ENCODE measurements at regions not wholly inside any gene's neighbourhood (a gene's known extent, or its start where the extent isn't known, plus 50 kb on each side); places are given as distances from the start of the nearest gene placed in this dataset.

- Histone ChIP-seq H3K9ac (ENCODE audit: control insufficient read depth, extremely low read depth, insufficient read depth, low read length) (no peak overlapping the region), H3K79me2 (ENCODE audit: control insufficient read depth, insufficient read depth, low read length) (no peaks in the 10 kb centered on the region), H3K4me1 (ENCODE audit: control insufficient read depth, extremely low read depth, insufficient read depth, low read length) (peaks cover 4% of the 10 kb centered on the region), H3K27me3 (ENCODE audit: control insufficient read depth, extremely low read depth, insufficient read depth, low read length) (no peaks in the 10 kb centered on the region), H3K4me2 (ENCODE audit: control insufficient read depth, extremely low read depth, insufficient read depth, low read depth, low read length) (no peak overlapping the region), H3K36me3 (ENCODE audit: control insufficient read depth in 2 of 2, extremely low read depth in 1 of 2, insufficient read depth in 2 of 2, low read length in 2 of 2) (no peaks in the 10 kb centered on the region), H4K20me1 (ENCODE audit: control insufficient read depth, extremely low read depth, insufficient read depth, low read length) (no peaks in the 10 kb centered on the region), H3K9me3 (ENCODE audit: control insufficient read depth, low read depth, low read length) (no peaks in the 10 kb centered on the region), H2AFZ (ENCODE audit: control insufficient read depth, low read length) (no peak overlapping the region), H3K4me3 (ENCODE audit: control insufficient read depth in 2 of 3, extremely low read depth in 1 of 3, insufficient read depth in 2 of 3, low read depth in 1 of 3, low read length in 3 of 3) (no peak overlapping the region), H3K27ac (ENCODE audit: control insufficient read depth, insufficient read depth, low read length) (no peak overlapping the region), H3K9me1 (ENCODE audit: control insufficient read depth, extremely low read depth, insufficient read depth, low read length) (no peaks in the 10 kb centered on the region)
- DNase-seq (ENCODE audit: low read depth, low spot score): no peak
- dilution Hi-C loops (cut with MboI; ENCODE audit: extremely low pct_ligation_motif_present, low sequenced_read_pairs): no loop called here
- FAIRE-seq: no peak
- no peak for TF ChIP-seq CTCF (optimal IDR thresholded peaks at IDR 0.05 in 1 of 3, IDR thresholded peaks at IDR 0.05 in 1 of 3, conservative IDR thresholded peaks at IDR 0.05 in 1 of 3; ENCODE audit: extremely low read depth in 1 of 3, insufficient read depth in 2 of 3, low read length in 3 of 3)
- no peak for TF ChIP-seq EZH2 (IDR thresholded peaks at IDR 0.05; ENCODE audit: low read length)
Observed at GRCh38 chr4:123825596-123826291, 429.1 kb downstream of the SPRY1 start.

- no peaks in the 10 kb centered on the region for H3K36me3 ChIP-seq (ENCODE audit: control insufficient read depth in 2 of 2, extremely low read depth in 1 of 2, insufficient read depth in 2 of 2, low read length in 2 of 2)
- peaks cover 8% of the 10 kb centered on the region for H3K4me1 ChIP-seq (ENCODE audit: control insufficient read depth, extremely low read depth, insufficient read depth, low read length)
- no peak overlapping the region for H3K4me3 ChIP-seq (ENCODE audit: control insufficient read depth in 2 of 3, extremely low read depth in 1 of 3, insufficient read depth in 2 of 3, low read depth in 1 of 3, low read length in 3 of 3)
- no peak overlapping the region for H3K4me2 ChIP-seq (ENCODE audit: control insufficient read depth, extremely low read depth, insufficient read depth, low read depth, low read length)
- no peaks in the 10 kb centered on the region for H3K9me1 ChIP-seq (ENCODE audit: control insufficient read depth, extremely low read depth, insufficient read depth, low read length)
- H3K9ac ChIP-seq (ENCODE audit: control insufficient read depth, extremely low read depth, insufficient read depth, low read length): no peak overlapping the region
- FAIRE-seq: no peak
- H3K9me3 ChIP-seq (ENCODE audit: control insufficient read depth, low read depth, low read length): no peaks in the 10 kb centered on the region
- no peak for DNase-seq (ENCODE audit: low read depth, low spot score)
- H3K79me2 ChIP-seq (ENCODE audit: control insufficient read depth, insufficient read depth, low read length): no peaks in the 10 kb centered on the region
- H2AFZ ChIP-seq (ENCODE audit: control insufficient read depth, low read length): no peak overlapping the region
- no peaks in the 10 kb centered on the region for H3K27me3 ChIP-seq (ENCODE audit: control insufficient read depth, extremely low read depth, insufficient read depth, low read length)
- dilution Hi-C loops (cut with MboI; ENCODE audit: extremely low pct_ligation_motif_present, low sequenced_read_pairs): no loop called here
- H3K27ac ChIP-seq (ENCODE audit: control insufficient read depth, insufficient read depth, low read length): no peak overlapping the region
- TF ChIP-seq CTCF (optimal IDR thresholded peaks at IDR 0.05 in 1 of 3, IDR thresholded peaks at IDR 0.05 in 1 of 3, conservative IDR thresholded peaks at IDR 0.05 in 1 of 3; ENCODE audit: extremely low read depth in 1 of 3, insufficient read depth in 2 of 3, low read length in 3 of 3): no peak
- no peak for TF ChIP-seq EZH2 (IDR thresholded peaks at IDR 0.05; ENCODE audit: low read length)
- H4K20me1 ChIP-seq (ENCODE audit: control insufficient read depth, extremely low read depth, insufficient read depth, low read length): no peaks in the 10 kb centered on the region
Observed at GRCh38 chr4:123826896-123827295, 430.3 kb downstream of the SPRY1 start.
